Common myeloid progenitor, CD34-positive (primary cell): ENCODE measurements at regions not wholly inside any gene's neighbourhood (a gene's known extent, or its start where the extent isn't known, plus 50 kb on each side); places are given as distances from the start of the nearest gene placed in this dataset.
A peak's percentile ranks its signal among the peaks of the same experiment; 100 is the strongest.

ENCODE experiments used
- CTCF ChIA-PET: fragments of 350-600 bp; sonication (Branson Sonifier 250); formaldehyde crosslinking; loops from one replicate; lab custom pipeline; 2021; ENCODE audit warnings: antibody characterized with exemption; lab: Charles Lee
- POLR2A ChIA-PET: fragments of 350-600 bp; sonication (Branson Sonifier 250); formaldehyde crosslinking; loops from one replicate; lab custom pipeline; 2021; ENCODE audit warnings: antibody characterized with exemption; lab: Charles Lee
- DNase-seq, 3 donors: peaks; one replicate each; pipeline versions ENCODE4 v3.0.0 to v3.0.0-alpha.2; 2013
- H3K27ac ChIP-seq, 2 experiments: 1 replicate in 1 of 2; 2 replicates in 1 of 2; pipeline ENCODE4 v1.7.0; 2013; ENCODE audit warnings: inconsistent platforms in 2 of 2, low read length in 2 of 2, mild to moderate bottlenecking in 2 of 2, low read depth in 1 of 2, moderate library complexity in 1 of 2; ENCODE audit not compliant: severe bottlenecking in 2 of 2, insufficient read depth in 1 of 2, poor library complexity in 1 of 2
- H3K27me3 ChIP-seq, 5 experiments: replicated peaks in 2 of 5; 1 replicate in 3 of 5; 2 replicates in 2 of 5; pipeline versions ENCODE4 v1.6.1 to v1.7.0; 2013; ENCODE audit warnings: low read length in 4 of 5, mild to moderate bottlenecking in 2 of 5, moderate library complexity in 2 of 5, inconsistent platforms in 1 of 5; ENCODE audit not compliant: insufficient read depth in 5 of 5, control insufficient read depth in 4 of 5
- H3K36me3 ChIP-seq, 4 experiments: 1 replicate in 2 of 4; 2 replicates in 2 of 4; pipeline versions ENCODE4 v1.6.1 to v1.7.0; 2013; ENCODE audit warnings: low read length in 3 of 4, control low read depth in 1 of 4, mild to moderate bottlenecking in 1 of 4; ENCODE audit not compliant: control insufficient read depth in 4 of 4, insufficient read depth in 4 of 4
- H3K4me1 ChIP-seq, 4 experiments: 1 replicate in 3 of 4; 2 replicates in 1 of 4; pipeline versions ENCODE4 v1.6.1 to v1.7.1; 2013; ENCODE audit warnings: low read length in 3 of 4, mild to moderate bottlenecking in 3 of 4, control low read depth in 1 of 4, inconsistent platforms in 1 of 4, moderate library complexity in 1 of 4; ENCODE audit not compliant: control insufficient read depth in 4 of 4, insufficient read depth in 4 of 4; ENCODE audit errors: control extremely low read depth in 1 of 4
- H3K4me3 ChIP-seq, 7 experiments: 1 replicate in 4 of 7; 2 replicates in 3 of 7; pipeline versions ENCODE4 v1.5.1 to v1.7.0; 2013; ENCODE audit warnings: mild to moderate bottlenecking in 7 of 7, low read length in 6 of 7, moderate library complexity in 6 of 7, inconsistent platforms in 2 of 7, low read depth in 2 of 7, control low read depth in 1 of 7; ENCODE audit not compliant: insufficient read depth in 4 of 7, control insufficient read depth in 1 of 7; ENCODE audit errors: extremely low read depth in 1 of 7
- H3K9me3 ChIP-seq, 5 experiments: 1 replicate in 4 of 5; 2 replicates in 1 of 5; pipeline versions ENCODE4 v1.6.1 to v1.7.1; 2013; ENCODE audit warnings: low read length in 4 of 5, mild to moderate bottlenecking in 2 of 5, inconsistent platforms in 1 of 5, low read depth in 1 of 5, moderate library complexity in 1 of 5; ENCODE audit not compliant: control insufficient read depth in 4 of 5, insufficient read depth in 2 of 5; ENCODE audit errors: control extremely low read depth in 1 of 5
- WGBS: methylation state at CpG from one replicate; pipeline ENCODE4 v1.1.5; 2013; ENCODE audit not compliant: insufficient coverage; 5-methylcytosine and 5-hydroxymethylcytosine counted together

- Histone ChIP-seq H3K36me3 (no peaks in the 10 kb centered on the region), H3K27me3 (no peaks in the 10 kb centered on the region), H3K4me1 (peaks cover 0 to 31% (median 17%) of the 10 kb centered on the region in 4 experiments), H3K4me3 (no peak overlapping the region), H3K27ac (no peak overlapping the region), H3K9me3 (no peaks in the 10 kb centered on the region)
- ChIA-PET CTCF (interaction anchor here (0.7 to 14.4 kb wide), 8 partner anchors 9 to 531 kb away, joined by 3 to 114 read pairs (median 4); no protein-coding TSS in a partner anchor), POLR2A (no interaction called here)
- WGBS = 50% methylated on average over 2 of the region's 7 CpGs
- DNase-seq = peak in 2 of 3 donors; percentile 39 to 56
Observed at GRCh38 chr2:37871456-37872191, 53.5 kb upstream of the RMDN2 start.

GRCh38 chr2:37872192-37872750 is 52.8 kb upstream of the RMDN2 start:
- WGBS = 100% methylated on average over 4 of the region's 5 CpGs
- no peaks in the 10 kb centered on the region for H3K27me3 ChIP-seq
- H3K9me3 ChIP-seq = no peaks in the 10 kb centered on the region
- peaks cover 0 to 29% (median 18%) of the 10 kb centered on the region in 4 experiments for H3K4me1 ChIP-seq
- no peaks in the 10 kb centered on the region for H3K36me3 ChIP-seq
- H3K4me3 ChIP-seq = no peak overlapping the region
- ChIA-PET CTCF (interaction anchor here (0.7 to 14.4 kb wide), 10 partner anchors 8 to 531 kb away, joined by 3 to 114 read pairs (median 4); no protein-coding TSS in a partner anchor), POLR2A (no interaction called here)
- DNase-seq = no peak
- H3K27ac ChIP-seq = no peak overlapping the region

- Histone ChIP-seq H3K27me3 (no peaks in the 10 kb centered on the region), H3K9me3 (no peaks in the 10 kb centered on the region), H3K4me1 (peaks cover 0 to 29% (median 18%) of the 10 kb centered on the region in 4 experiments), H3K4me3 (no peak overlapping the region), H3K36me3 (no peaks in the 10 kb centered on the region), H3K27ac (no peak overlapping the region)
- ChIA-PET POLR2A (no interaction called here), CTCF (interaction anchor here (1.2 to 14.4 kb wide), 4 partner anchors 12 to 459 kb away, joined by 3 to 114 read pairs (median 64); no protein-coding TSS in a partner anchor)
- WGBS = 100% methylated on average over 3 of the region's 3 CpGs
- DNase-seq = no peak
Observed at GRCh38 chr2:37873229-37873628, 51.9 kb upstream of the RMDN2 start.

- Histone ChIP-seq H3K27me3 (no peaks in the 10 kb centered on the region), H3K4me1 (peaks cover 0 to 29% (median 17%) of the 10 kb centered on the region in 4 experiments), H3K4me3 (no peak overlapping the region), H3K27ac (no peak overlapping the region), H3K9me3 (no peaks in the 10 kb centered on the region), H3K36me3 (no peaks in the 10 kb centered on the region)
- POLR2A ChIA-PET = no interaction called here
- DNase-seq = no peak
- 94% methylated on average over 4 of the region's 7 CpGs for WGBS
- CTCF ChIA-PET = interaction anchor here (1.1 to 14.4 kb wide), 9 partner anchors 7 to 459 kb away, joined by 3 to 114 read pairs (median 31); no protein-coding TSS in a partner anchor
Observed at GRCh38 chr2:37873749-37874330, 51.2 kb upstream of the RMDN2 start.

GRCh38 chr2:37874470-37874869 is 50.6 kb upstream of the RMDN2 start:
- Histone ChIP-seq H3K9me3 (no peaks in the 10 kb centered on the region), H3K36me3 (no peaks in the 10 kb centered on the region), H3K4me3 (no peak overlapping the region), H3K4me1 (peaks cover 0 to 26% (median 17%) of the 10 kb centered on the region in 4 experiments), H3K27me3 (no peaks in the 10 kb centered on the region), H3K27ac (no peak overlapping the region)
- 98% methylated on average over 7 of the region's 7 CpGs for WGBS
- no peak for DNase-seq
- ChIA-PET POLR2A (no interaction called here), CTCF (interaction anchor here (1.1 to 14.4 kb wide), 9 partner anchors 7 to 460 kb away, joined by 3 to 114 read pairs (median 31); no protein-coding TSS in a partner anchor)
